Mesenchymal stem cell (in vitro differentiated cells and primary cell): ENCODE measurements at regions not wholly inside any gene's neighbourhood (a gene's known extent, or its start where the extent isn't known, plus 50 kb on each side); places are given as distances from the start of the nearest gene placed in this dataset.
A peak's percentile ranks its signal among the peaks of the same experiment; 100 is the strongest.

Experiments used
- DNase-seq: peaks from one replicate; pipeline ENCODE4 v3.0.0-alpha.2; 2013
- H2AFZ ChIP-seq: one replicate; pipeline ENCODE4 v1.6.1; 2013; ENCODE audit warnings: low read depth, mild to moderate bottlenecking, control low read depth, inconsistent platforms, low read length, moderate library complexity
- H2AK5ac ChIP-seq: 2 replicates; pipeline ENCODE4 v1.6.1; 2013; ENCODE audit warnings: low read length, moderate library complexity, mild to moderate bottlenecking, inconsistent platforms; ENCODE audit not compliant: severe bottlenecking
- H2BK120ac ChIP-seq: one replicate; pipeline ENCODE4 v1.6.1; 2013; ENCODE audit warnings: low read depth, mild to moderate bottlenecking, inconsistent platforms, low read length, moderate library complexity
- H2BK12ac ChIP-seq, 2 experiments: one replicate each; pipeline ENCODE4 v1.6.1; 2013; ENCODE audit warnings: inconsistent platforms in 2 of 2, low read length in 2 of 2, mild to moderate bottlenecking in 2 of 2, moderate library complexity in 2 of 2, control low read depth in 1 of 2
- H2BK15ac ChIP-seq: one replicate; pipeline ENCODE4 v1.6.1; 2013; ENCODE audit warnings: mild to moderate bottlenecking, low read depth, inconsistent platforms; ENCODE audit not compliant: poor library complexity, severe bottlenecking
- H2BK5ac ChIP-seq: 2 replicates; pipeline ENCODE4 v1.6.1; 2013; ENCODE audit warnings: low read depth, mild to moderate bottlenecking, low read length, control low read depth, inconsistent platforms; ENCODE audit not compliant: poor library complexity, severe bottlenecking
- H3K14ac ChIP-seq, 2 experiments: one replicate each; pipeline ENCODE4 v1.6.1; 2013; ENCODE audit warnings: inconsistent platforms in 2 of 2, low read length in 2 of 2, control low read depth in 1 of 2, mild to moderate bottlenecking in 1 of 2, moderate library complexity in 1 of 2
- H3K18ac ChIP-seq, 2 experiments: one replicate each; pipeline ENCODE4 v1.6.1; 2013; ENCODE audit warnings: inconsistent platforms in 2 of 2, low read length in 2 of 2, control low read depth in 1 of 2, low read depth in 1 of 2, mild to moderate bottlenecking in 1 of 2
- H3K23ac ChIP-seq, 2 experiments: one replicate each; pipeline ENCODE4 v1.6.1; 2013; ENCODE audit warnings: inconsistent platforms in 2 of 2, low read length in 2 of 2, mild to moderate bottlenecking in 2 of 2, moderate library complexity in 2 of 2, control low read depth in 1 of 2
- H3K27ac ChIP-seq: 2 replicates; pipeline ENCODE4 v1.5.1; 2013; ENCODE audit warnings: mild to moderate bottlenecking, moderate library complexity, low read length, control low read depth, inconsistent platforms; ENCODE audit not compliant: poor library complexity, severe bottlenecking
- H3K27me3 ChIP-seq, 2 experiments: 2 replicates each; pipeline versions ENCODE4 v1.6.1 to v1.7.0; 2013; ENCODE audit warnings: low read length in 2 of 2, mild to moderate bottlenecking in 2 of 2, moderate library complexity in 2 of 2, control low read depth in 1 of 2, inconsistent platforms in 1 of 2; ENCODE audit not compliant: control insufficient read depth in 1 of 2, insufficient read depth in 1 of 2
- H3K36me3 ChIP-seq, 2 experiments: 2 replicates each; pipeline versions ENCODE4 v1.6.1 to v1.7.0; 2013; ENCODE audit warnings: low read length in 2 of 2, control low read depth in 1 of 2, inconsistent platforms in 1 of 2, low read depth in 1 of 2, mild to moderate bottlenecking in 1 of 2; ENCODE audit not compliant: insufficient read depth in 2 of 2, control insufficient read depth in 1 of 2
- H3K4ac ChIP-seq, 2 experiments: one replicate each; pipeline ENCODE4 v1.6.1; 2013; ENCODE audit warnings: inconsistent platforms in 2 of 2, low read length in 2 of 2, mild to moderate bottlenecking in 2 of 2, moderate library complexity in 2 of 2, control low read depth in 1 of 2, low read depth in 1 of 2
- H3K4me1 ChIP-seq: 2 replicates; pipeline ENCODE4 v1.6.1; 2013; ENCODE audit warnings: low read depth, low read length, control low read depth; ENCODE audit not compliant: control insufficient read depth, insufficient read depth
- H3K4me2 ChIP-seq: 2 replicates; pipeline ENCODE4 v1.6.1; 2013; ENCODE audit warnings: low read length, mild to moderate bottlenecking, inconsistent platforms; ENCODE audit not compliant: poor library complexity, severe bottlenecking
- H3K4me3 ChIP-seq, 2 experiments: 2 replicates each; pipeline versions ENCODE4 v1.5.1 to v1.7.0; 2013; ENCODE audit warnings: low read length in 2 of 2, mild to moderate bottlenecking in 2 of 2, control low read depth in 1 of 2, low read depth in 1 of 2; ENCODE audit not compliant: insufficient read depth in 1 of 2
- H3K79me1 ChIP-seq: replicated peaks from 2 replicates; pipeline ENCODE4 v1.6.1; 2013; ENCODE audit warnings: mild to moderate bottlenecking, control low read depth, low read length, inconsistent platforms; ENCODE audit not compliant: poor library complexity, severe bottlenecking
- H3K9ac ChIP-seq: 2 replicates; pipeline ENCODE4 v1.7.0; 2013; ENCODE audit warnings: mild to moderate bottlenecking, low read length, moderate library complexity
- H3K9me3 ChIP-seq: 2 replicates; pipeline ENCODE4 v1.7.0; 2013; ENCODE audit warnings: mild to moderate bottlenecking, low read length; ENCODE audit not compliant: control insufficient read depth
- H4K8ac ChIP-seq: one replicate; pipeline ENCODE4 v1.6.1; 2013; ENCODE audit warnings: inconsistent platforms, mild to moderate bottlenecking, low read length, moderate library complexity
- H4K91ac ChIP-seq: one replicate; pipeline ENCODE4 v1.6.1; 2013; ENCODE audit warnings: mild to moderate bottlenecking, low read length, inconsistent platforms
- WGBS: methylation state at CpG from one replicate; pipeline ENCODE4 v1.1.7; 2013; ENCODE audit warnings: mixed read lengths; 5-methylcytosine and 5-hydroxymethylcytosine counted together

- WGBS = over 99% methylated on average over 10 of the region's 10 CpGs
- Histone ChIP-seq H2BK5ac (no peak overlapping the region), H3K4me1 (peaks cover 5% of the 10 kb centered on the region), H2AK5ac (no peak overlapping the region), H3K36me3 (no peaks in the 10 kb centered on the region), H4K91ac (no peak overlapping the region), H2BK12ac (no peak overlapping the region), H3K27ac (no peak overlapping the region), H2BK120ac (no peak overlapping the region), H3K4me3 (no peak overlapping the region), H3K4ac (no peak overlapping the region), H3K9me3 (no peaks in the 10 kb centered on the region), H4K8ac (no peak overlapping the region), H3K27me3 (peaks cover 0 to 69% of the 10 kb centered on the region in 2 experiments), H3K4me2 (no peak overlapping the region), H3K14ac (no peak overlapping the region), H3K9ac (no peak overlapping the region), H3K79me1 (no peaks in the 10 kb centered on the region), H2BK15ac (no peak overlapping the region), H3K23ac (no peak overlapping the region), H2AFZ (no peak overlapping the region), H3K18ac (no peak overlapping the region)
- no peak for DNase-seq
Measured at GRCh38 chr5:54897001-54897400, 88.4 kb downstream of the ESM1 start.

DNA sequence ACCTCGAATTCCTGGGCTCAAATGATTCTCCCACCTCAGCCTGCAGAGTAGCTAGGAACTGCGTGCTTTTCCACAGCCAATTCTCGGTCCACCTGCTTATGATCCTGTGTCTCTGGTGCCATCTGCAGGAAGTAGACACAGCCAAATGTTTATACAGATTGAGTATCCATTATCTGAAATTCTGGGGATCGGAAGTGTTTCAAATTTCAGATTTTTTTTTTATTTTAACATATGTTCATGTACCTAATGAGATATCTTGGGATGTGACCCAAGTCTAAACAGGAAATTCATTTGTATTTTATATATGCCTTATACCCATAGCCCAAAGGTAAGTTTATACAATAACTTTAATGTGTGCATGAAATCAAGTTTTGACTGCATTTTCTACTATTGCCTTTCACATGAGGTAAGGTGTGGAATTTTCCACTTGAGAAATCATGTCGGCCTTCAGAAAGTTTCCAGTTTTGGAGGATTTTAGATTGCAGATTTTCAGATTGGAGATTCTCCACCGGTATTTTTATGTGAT is 89.5 kb downstream of the ESM1 start:
- Histone ChIP-seq H3K18ac (no peak overlapping the region), H3K79me1 (no peaks in the 10 kb centered on the region), H2BK15ac (no peak overlapping the region), H4K91ac (no peak overlapping the region), H3K36me3 (no peaks in the 10 kb centered on the region), H2BK12ac (no peak overlapping the region), H3K4ac (no peak overlapping the region), H2BK120ac (no peak overlapping the region), H3K23ac (no peak overlapping the region), H3K9me3 (no peaks in the 10 kb centered on the region), H3K4me2 (no peak overlapping the region), H2AK5ac (no peak overlapping the region), H3K27me3 (peaks cover 0 to 70% of the 10 kb centered on the region in 2 experiments), H3K4me1 (peaks cover 3% of the 10 kb centered on the region), H3K4me3 (no peak overlapping the region), H2BK5ac (no peak overlapping the region), H3K27ac (no peak overlapping the region), H3K9ac (peak overlapping the region; percentile 55), H2AFZ (no peak overlapping the region), H4K8ac (no peak overlapping the region), H3K14ac (no peak overlapping the region)
- 49% methylated on average over 5 of the region's 6 CpGs for WGBS
- peak; percentile 65 for DNase-seq

- no peak overlapping the region for H2BK15ac ChIP-seq
- peak overlapping the region; percentile 55 for H3K9ac ChIP-seq
- H3K27ac ChIP-seq = no peak overlapping the region
- H2BK5ac ChIP-seq = no peak overlapping the region
- H3K27me3 ChIP-seq = peaks cover 0 to 66% of the 10 kb centered on the region in 2 experiments
- no peak overlapping the region for H2BK120ac ChIP-seq
- DNase-seq = peak; percentile 11
- H3K9me3 ChIP-seq = no peaks in the 10 kb centered on the region
- no peaks in the 10 kb centered on the region for H3K79me1 ChIP-seq
- no peak overlapping the region for H2BK12ac ChIP-seq
- no peak overlapping the region for H3K4me2 ChIP-seq
- no peak overlapping the region for H4K8ac ChIP-seq
- 53% methylated on average over 3 of the region's 3 CpGs for WGBS
- H3K4ac ChIP-seq = no peak overlapping the region
- no peak overlapping the region for H2AK5ac ChIP-seq
- H3K14ac ChIP-seq = no peak overlapping the region
- no peak overlapping the region for H3K23ac ChIP-seq
- no peak overlapping the region for H2AFZ ChIP-seq
- H3K18ac ChIP-seq = no peak overlapping the region
- no peak overlapping the region for H3K4me3 ChIP-seq
- no peak overlapping the region for H4K91ac ChIP-seq
- H3K4me1 ChIP-seq = peaks cover 3% of the 10 kb centered on the region
- H3K36me3 ChIP-seq = no peaks in the 10 kb centered on the region
Measured at GRCh38 chr5:54894957-54895815, 90.2 kb downstream of the ESM1 start.

DNA sequence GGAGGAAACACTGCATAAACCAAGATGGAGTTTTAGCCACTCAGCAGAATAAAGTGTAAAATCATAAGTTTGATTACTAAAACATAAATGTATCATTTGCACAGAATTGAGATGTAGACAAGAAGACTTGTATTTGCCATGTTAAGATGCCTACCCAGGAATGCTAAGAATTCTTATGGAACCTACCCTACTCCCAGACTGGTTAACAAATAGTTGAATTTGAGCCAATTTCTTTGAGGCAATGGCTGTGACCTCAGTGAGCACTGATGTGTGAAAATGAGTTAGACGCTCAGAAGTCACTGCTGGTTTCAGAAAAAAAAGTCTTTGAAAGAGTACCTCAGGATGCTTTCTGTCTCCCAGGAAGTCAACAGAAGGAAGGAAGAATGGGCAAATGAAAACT is 95.6 kb downstream of the ESM1 start:
- 22% methylated on average over 1 of the region's 1 CpG for WGBS

More for the DNA sequence above, 95.6 kb downstream of the ESM1 start:
- Histone ChIP-seq H3K4ac (no peak overlapping the region), H2AFZ (no peak overlapping the region), H3K9me3 (no peaks in the 10 kb centered on the region), H3K4me3 (no peak overlapping the region), H3K79me1 (no peaks in the 10 kb centered on the region), H2BK5ac (no peak overlapping the region), H3K23ac (no peak overlapping the region), H4K8ac (no peak overlapping the region), H3K18ac (no peak overlapping the region), H4K91ac (no peak overlapping the region), H3K14ac (no peak overlapping the region), H2BK120ac (no peak overlapping the region), H3K36me3 (no peaks in the 10 kb centered on the region), H3K4me2 (no peak overlapping the region), H3K4me1 (peaks cover 7% of the 10 kb centered on the region), H2AK5ac (no peak overlapping the region), H3K27ac (peak overlapping the region; percentile 77), H2BK15ac (no peak overlapping the region), H2BK12ac (no peak overlapping the region), H3K27me3 (peaks cover 8 to 46% of the 10 kb centered on the region in 2 experiments), H3K9ac (no peak overlapping the region)
- peak; percentile 53 for DNase-seq
